Hematopoietic multipotent progenitor cell treated with erythropoietin and hydrocortisone succinate and interleukin-3 and kit ligand, for 6 days (in vitro differentiated cells): ENCODE measurements at regions not wholly inside any gene's neighbourhood (a gene's known extent, or its start where the extent isn't known, plus 50 kb on each side); places are given as distances from the start of the nearest gene placed in this dataset.
A peak's percentile ranks its signal among the peaks of the same experiment; 100 is the strongest.

ENCODE experiments used
- DNase-seq: peaks from one replicate; pipeline ENCODE4 v3.0.0-alpha.2; 2015

DNA sequence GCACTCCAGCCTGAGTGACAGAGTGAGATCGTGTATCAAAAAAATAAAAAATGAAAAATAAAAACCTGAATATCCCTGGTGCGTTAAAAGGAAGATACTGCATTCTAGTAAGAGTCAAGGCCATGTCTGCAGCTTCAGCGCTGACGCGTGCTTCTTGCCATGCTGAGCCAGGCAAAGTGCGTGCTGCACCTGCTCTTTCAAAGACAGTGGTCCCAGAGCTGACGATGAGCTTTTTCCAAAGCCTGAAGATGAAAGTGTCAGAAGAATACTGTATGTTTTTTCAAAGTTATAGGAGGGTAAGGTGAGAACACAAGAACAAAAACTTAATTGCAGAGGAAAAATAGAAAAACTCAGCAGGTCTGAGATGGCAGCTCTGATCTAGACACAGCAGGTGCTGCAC is 115.1 kb downstream of the RNASET2 start:
- no peak for DNase-seq

DNA sequence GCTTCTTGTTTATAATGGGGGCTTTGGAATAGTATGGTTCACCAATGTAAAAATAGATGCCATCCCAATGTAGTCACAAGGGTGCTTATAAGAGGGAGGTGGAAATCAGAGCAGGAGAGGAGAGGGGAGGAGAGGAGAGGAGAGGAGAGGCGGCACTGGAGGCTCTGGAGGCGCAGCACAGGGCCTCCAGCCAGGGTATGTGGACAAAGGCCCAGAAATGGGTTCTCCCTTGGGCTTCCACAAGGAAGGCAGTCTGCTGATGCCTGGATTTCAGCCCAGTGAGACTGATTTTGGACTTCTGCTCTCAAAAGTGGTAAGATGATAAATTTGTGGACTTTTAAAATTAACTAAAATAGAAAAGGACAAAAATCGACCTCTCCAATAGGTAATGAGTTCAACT is 116.8 kb downstream of the RNASET2 start:
- no peak for DNase-seq

DNA sequence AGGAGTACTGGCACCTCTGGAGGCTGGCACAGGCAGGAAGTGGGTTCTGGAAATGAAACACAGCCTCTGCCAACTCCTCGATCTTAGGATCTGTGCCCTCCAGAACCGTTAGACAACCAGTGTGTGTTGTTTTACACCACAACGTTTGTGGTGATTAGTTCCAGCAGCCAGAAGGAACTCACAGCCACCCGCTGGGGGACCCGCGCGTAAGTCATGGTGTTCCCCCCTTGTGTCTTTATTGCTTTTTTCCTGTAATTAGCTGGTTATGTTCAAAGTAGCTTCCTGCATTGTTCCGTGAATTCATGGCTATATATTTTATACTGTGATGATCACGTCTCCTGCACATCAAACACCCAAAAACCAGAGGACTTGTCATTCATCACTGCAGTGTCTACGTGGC is 117.4 kb downstream of the RNASET2 start:
- no peak for DNase-seq

DNA sequence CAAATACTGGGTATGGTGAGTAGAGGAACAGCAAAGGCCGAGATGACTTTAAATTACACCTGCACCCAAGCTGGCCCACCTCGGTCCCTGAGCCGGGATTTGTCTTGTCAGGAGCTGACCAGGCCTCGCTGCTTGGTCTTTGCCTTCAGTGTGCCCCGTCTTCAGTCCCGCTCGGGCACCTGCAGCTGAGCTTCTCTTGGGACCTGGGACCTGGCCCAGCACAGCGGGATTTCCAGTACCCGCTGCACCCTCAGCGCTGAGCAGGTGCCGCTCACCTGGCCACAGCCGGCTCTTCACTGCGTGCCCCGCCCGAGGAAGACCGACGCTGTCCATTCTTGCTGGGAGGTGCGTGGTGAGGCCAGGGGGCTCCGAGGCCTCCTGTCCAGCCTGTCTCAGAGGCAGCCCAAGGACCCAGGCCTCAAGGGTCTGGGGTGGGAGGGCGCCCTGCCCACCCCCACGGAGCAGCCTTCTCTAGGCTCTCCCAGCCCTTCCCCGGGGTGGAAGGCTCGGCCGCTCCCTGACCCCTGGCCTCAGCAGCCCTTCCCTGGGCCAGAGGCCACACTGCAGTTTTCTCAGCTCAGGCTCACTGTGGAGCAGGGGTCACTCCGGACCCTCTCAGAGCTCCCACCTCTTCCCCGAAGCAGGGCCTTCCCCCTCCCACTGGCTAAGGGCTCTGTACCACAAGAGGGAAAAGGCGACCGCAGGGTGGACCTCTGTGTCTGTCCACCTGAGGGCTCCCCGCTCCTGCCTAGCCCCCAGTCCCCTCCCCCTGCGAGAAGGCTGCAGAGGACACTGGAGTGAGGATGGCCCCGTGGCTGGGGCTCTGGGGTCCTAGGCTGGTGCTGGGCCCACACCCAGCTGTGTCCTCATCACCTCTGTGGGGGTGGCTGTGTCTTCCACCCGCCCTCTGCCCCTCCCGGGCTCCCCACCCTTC is 119.3 kb downstream of the RNASET2 start:
- DNase-seq = no peak

DNA sequence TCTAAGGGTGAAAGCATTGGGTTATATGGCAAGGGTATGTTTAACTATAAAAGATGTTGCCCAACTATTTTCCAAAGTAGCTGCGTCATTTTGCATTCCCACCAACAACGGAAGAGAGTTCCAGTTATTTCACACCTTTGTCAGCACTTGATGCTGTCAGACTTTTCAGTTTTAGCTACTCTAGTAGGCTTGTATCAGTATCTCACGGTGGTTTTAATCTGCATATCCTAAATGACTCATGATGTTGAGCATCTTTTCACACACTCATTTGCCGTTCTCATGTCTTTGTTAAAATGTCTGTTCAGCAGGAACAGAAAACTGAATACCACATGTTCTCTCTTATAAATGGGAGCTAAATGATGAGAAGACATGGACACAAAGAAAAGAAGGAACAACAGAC is 122.3 kb downstream of the RNASET2 start:
- DNase-seq = no peak

DNA sequence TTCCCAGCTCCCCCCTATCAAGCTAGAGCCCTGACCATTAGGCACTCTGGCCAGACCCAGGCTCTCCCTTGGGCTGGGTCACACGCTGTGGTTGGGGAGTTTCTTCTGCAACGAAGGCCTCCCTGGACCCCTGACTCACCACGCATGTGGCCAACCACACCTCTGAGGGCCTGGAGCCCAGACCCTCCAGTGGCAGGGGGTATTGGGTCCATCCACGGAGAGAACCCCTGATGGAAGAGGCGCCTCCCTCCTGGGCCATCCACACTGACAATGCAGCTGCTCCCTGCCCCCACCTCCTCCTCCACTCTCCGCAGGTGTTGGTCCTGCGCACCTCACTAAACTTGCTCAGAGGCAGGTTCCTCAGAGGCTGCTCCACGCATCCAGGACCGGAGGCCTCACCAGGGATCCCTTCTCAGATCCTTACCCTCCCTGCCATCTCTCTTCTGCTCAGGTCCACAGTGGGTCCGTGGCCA is 125.4 kb downstream of the RNASET2 start:
- no peak for DNase-seq

DNA sequence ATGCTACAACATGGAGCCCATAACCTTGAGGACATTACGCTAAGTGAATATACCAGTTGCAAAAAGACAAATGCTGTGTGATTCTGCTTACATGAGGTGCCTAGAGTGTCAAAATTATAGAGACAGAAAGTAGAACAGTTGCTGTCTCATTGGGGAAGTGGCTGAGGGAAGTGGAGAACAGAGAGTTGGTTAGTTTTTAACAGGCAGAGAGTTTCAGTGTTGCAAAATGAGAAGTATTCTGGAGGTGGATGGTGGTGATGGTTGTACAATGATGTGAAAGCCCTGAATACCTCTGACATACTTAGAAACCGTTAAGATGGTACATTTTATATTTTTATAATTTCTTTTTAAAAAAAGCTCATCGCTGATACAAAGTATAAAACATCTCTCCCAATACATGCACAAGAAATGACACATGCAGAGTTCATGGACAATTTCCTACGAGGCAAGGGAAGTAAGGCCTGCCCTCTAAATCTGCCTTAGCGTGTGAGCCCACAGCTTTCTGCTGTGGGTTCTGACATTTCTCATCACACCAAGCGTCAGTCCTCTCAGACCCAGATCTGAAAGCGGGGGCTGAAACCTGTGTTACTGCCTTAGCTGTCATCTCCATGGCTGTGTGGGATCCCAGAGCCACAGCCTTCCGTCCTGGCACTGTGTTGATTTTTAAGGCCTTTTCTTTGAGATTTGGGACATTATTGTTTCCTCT is 126.0 kb downstream of the RNASET2 start:
- peak; percentile 26 for DNase-seq

DNA sequence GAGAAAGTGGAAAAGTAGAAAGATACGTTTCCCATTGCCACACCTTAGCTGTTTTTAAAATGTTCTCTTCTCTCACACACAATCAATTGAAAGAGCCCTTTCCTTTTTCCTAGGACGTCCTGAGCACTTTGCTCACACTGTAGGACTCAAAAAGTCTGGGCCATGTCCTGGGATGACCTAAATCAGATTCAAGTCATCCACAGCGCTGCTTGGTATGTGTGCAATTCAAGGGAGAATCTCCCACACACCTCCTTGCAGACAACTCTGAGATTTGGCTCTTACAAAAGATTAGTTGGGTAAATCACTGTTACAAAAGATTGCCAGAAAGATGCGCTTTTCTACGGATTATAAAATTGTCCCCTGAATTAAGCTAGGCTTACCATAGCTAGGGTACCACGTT is 130.1 kb downstream of the RNASET2 start:
- no peak for DNase-seq

DNA sequence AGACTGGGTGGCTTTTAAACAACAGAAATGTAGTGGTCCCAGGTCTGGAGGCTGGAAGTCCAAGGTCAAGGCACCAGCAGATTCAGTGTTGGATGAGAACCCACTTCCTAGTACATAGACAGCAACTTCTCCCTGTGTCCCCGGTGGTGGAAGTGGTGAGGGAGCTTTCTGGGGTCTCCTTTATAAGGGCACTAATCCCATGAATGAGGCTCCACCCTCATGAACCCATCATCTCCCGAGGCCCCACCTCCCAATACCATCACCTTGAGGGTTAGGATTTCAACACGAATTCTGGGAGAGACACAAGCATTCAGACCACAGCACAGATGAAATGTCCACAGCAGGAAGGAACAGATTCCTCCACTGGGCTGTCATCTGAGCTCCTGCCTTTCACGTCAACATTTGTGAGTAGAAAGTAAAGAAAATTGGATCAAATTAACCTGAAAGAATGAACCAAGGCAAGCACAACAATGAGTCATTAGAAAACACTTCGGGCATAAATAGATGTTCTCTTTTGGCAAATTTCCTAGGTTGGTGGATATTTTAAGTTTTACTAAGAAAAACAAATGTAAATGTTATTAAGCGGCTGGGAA is 130.7 kb downstream of the RNASET2 start:
- no peak for DNase-seq

DNA sequence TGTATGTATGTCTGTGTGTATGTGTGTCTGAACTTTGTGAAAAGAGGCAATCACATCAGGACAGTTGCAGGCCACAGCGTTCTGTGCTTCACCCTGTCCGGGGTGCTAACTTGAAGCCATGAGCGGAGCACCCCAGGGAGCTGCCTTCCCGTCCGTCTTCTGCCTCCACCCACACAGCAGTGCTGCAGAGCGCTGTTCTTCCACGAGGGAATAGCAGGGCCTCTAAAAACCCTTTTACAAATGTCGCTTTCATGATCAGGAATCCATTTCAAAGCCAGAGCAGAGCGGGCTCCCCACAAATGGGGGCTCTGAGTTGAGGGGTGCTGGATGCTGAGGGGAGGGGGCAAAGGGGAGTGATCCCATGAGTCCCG is 131.5 kb downstream of the RNASET2 start:
- DNase-seq = no peak

DNA sequence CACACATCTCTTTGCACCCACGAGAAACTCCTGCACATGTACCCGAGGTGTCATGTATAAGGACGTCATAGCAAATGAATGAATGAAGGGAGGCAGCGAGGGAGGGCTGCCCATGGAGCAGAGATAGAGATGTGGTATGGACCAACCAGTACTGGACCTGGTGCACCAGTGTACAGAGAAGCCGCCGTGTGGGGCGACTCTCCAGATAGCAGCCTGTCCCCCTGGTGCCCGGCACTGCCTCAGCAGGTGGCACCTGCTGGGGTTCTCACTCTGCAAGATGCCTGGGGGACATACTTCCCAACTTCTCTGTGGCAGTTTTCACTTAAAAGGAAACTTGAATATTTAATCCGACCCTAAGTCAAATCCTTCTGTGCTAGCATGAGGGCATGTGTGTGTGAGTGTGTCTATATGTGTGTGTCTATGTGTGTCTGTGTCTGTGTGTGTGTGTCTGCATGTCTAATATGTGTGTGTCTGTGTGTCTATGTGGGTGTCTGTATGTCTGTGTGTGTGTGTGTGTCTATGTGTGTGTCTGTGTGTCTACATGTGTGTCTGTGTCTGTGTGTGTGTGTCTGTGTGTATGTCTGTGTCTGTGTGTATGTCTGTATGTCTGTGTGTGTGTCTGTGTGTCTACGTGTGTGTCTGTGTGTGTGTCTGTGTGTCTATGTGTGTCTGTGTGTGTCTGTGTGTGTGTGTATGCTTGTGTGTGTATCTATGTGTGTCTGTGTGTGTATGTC is 132.0 kb downstream of the RNASET2 start:
- DNase-seq = no peak

DNA sequence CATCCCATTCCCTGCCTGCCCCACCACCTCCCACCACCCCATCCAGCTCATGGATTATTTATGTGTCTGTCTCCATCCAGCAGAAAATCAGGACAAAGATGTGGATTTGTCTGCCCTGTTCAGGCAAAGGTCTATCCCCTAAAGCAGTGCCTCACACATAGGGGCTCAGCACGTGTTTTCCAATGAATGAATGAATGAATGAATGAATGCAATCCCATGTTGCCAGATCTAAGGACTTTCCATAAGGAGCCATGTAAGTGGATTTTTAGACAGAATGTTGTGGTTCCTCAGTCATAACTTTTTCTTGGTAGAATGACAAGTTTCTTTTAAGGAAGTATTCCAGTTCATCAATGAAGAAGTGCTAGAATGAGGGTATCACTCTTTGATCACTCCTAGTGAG is 133.7 kb downstream of the RNASET2 start:
- DNase-seq = no peak

DNA sequence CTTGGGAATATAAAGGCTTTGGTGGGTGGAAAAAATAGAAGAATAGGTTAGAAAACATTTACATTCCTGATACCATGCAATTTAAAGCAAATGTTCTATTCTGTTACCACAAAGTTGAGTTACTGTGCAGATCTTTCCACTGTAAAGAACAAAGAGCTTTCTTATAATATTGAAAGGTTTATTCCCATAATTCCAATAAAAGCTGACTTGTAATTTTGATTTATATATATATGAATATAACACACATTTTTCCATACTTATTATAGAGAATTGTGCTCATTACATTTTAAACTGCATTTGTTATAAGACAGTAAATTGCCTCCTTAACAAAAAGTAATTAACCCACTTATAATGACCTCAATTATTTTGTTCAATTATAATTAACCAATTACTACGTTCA is 135.9 kb downstream of the RNASET2 start:
- DNase-seq = no peak

DNA sequence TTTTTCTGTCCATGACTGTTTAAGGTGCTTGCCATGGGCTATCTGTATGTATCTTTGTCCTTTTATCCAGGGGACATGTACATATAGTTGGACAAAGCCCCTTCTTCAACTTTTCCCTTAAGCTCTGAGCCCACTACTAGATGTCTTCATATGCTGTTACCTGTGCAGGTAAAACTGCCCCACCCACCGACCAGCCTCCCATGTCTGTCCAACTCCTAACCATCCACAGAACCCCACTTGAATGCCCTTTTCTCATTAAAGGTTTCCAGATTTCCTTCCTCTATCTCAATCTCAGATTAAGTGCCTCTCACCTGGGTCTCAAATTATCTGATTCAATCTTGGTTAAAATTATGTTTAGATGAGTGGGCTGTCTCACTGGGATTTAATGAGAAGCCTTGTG is 136.3 kb downstream of the RNASET2 start:
- DNase-seq = no peak

DNA sequence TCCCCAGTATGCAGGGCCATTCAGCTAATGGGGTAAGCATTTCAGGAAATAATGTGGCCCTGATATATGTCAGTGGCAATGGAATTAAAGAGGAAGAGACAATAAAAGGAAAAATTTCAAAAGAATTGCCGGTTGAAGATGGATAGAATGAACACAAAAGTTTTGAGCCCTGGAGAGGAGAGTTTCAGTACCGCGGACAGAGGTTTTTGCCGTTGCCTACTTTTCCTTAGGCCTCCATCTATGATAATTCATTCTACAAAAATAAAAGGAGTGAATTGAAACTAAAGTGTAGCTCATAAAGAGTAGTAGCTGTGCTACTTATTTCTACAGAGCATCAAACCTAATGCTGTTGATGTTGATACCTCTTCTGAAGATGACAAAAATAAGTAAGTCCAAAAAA is 140.7 kb downstream of the RNASET2 start:
- DNase-seq = peak; percentile 62

DNA sequence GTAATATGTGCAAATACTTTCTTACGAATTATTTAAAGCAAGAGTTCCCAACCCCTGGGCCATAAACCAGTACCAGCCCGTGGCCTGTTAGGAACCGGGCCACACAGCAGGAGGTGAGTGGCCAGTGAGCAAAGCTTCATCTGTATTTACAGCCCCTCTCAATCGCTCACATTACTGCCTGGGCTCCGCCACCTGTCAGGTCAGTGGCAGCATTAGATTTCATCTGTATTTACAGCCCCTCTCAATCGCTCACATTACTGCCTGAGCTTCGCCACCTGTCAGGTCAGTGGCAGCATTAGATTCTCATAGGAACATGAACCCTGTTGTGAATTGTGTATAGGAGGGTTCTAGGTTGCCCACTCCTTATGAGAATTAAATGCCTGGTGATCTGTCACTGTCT is 142.0 kb downstream of the RNASET2 start:
- DNase-seq = no peak

DNA sequence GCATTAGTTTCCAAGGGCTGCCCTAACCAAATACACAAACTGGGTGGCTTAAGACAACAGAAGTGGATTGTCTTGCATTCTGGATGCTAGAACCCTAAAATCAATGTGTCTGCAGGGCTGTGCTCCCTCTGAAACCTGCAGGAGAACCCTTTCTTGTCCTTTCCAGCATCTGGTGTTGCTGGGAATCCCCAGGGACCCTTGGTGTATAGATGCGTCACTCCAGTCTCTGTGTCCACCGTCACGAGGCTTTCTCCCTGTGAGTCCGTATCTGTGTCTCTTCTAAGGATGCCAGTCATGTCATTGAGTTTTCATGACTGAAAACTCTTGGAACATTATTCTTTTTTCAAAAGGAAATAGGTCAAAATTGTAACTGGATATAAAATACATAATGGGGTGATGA is 142.9 kb downstream of the RNASET2 start:
- DNase-seq = no peak

DNA sequence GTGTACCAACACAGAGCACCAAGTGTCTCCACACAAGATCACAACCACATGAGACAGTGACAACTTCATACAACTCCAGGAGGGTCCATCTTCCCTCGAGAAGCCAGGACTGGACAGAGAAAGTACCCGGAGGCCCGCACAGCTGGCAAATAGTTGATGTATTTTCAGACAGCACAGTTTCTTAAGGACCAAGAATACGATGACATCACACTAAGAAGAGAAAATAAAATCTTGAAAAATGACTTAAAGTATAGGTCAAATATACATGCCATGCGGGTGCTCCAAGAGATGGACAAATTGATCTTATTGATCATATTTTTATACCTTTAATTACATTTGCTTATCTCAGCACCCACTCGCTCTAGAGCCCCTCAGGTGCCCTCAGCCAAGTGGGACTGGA is 145.5 kb downstream of the RNASET2 start:
- DNase-seq = no peak

DNA sequence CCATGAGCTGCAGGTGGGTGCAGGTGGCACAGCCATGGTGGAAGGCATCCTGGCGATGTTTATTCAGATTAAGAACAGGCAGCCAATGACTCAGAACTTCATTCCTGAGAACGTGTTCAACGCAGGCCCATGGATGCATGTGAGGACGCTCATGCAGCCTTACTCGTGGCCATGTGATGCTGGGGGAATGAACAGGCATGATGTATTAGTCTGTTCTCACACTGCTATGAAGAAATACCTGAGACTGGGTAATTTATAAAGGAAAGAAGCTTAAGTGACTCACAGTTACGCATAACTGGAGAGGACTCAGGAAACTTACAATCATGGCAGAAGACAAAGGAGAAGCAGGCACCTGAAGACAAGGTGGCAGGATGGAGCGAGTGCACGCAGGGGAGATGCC is 146.6 kb downstream of the RNASET2 start:
- DNase-seq = no peak

DNA sequence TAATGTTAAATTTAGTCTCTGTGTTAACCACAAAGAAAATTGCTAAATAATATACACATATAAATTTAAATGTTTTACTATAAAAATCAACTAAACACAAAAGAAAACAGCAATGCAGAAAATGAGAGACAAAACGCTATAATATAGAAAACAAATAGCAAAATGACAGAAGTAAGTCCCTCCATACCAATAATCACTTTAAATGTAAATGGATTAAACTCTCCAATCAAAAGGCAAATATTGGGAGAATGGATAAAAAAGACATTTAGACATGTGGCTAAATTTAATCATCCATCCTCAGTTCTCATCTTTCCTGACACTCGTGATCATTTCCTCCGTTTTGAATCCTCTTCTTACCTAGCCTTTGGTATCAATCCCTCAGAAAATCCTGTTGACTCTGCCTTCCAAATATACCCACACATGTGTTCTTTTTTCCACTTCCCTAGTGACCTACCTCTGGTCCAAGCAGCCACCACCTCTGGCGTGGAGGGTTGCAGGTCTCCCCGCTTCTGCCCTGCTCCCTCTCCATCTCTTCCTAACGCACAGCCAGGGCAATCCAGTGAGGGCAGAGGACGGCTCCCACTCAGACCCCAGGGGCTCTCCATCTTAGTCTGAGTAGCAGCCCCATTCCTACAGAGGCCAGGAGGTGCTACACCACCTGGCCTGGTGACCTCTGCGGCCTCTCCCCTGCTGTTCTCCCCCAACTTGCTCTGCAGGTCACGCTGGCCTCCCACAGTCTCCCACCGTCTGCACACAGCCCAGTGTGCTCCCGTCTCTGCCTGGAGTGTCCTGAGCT is 149.2 kb downstream of the RNASET2 start:
- no peak for DNase-seq

DNA sequence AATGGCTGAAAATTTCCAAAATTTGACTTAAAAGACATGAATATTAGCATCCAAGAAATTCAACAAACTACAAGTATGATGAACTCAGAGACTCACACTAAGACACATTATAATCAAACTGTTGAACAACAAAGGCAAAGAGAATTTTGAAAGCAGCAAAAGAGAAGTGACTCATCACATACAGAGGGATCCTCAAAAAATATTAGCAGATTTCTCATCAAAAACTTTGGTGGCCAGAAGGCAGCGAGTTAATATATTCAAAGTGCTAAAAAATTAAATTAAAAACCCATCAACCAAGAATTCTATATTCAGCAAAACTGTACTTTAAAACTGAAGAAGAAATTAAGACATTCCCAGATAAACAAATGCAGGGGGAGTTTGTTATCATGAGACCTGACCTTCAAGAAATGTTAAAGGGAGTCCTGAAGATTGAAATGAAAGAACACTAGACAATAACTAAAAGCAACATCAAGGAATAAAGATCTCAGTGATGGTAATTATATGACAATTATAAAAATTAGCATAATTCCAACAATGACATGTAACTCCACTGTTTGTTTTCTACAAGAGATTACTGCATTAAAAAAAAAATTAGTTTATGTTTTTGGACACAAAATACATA is 150.0 kb downstream of the RNASET2 start:
- no peak for DNase-seq

DNA sequence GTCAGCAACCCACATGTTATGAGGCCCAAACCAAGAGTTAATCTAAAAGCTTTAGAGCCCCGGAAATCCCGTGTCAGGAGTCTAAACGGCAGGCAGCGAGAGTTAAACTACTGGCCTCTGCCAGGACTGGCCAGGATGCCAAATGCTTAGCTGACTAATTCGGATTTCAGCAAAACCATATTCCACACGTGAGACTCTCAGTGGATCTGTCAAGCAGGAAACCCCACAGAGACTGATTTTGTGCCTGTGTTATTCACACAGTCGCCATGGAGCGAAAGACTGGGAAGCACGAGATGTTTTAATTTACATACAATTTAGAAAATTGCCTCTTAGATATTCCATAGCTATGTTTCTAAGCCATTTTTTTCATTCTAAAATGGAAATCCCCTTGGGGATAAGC is 152.9 kb downstream of the RNASET2 start:
- DNase-seq = no peak
